ENCODE measurements at regions not wholly inside any gene's neighbourhood (a gene's known extent, or its start where the extent isn't known, plus 50 kb on each side); places are given as distances from the start of the nearest gene placed in this dataset.
"Not testable (repeated sequence)": the region's sequence is repeated elsewhere in the genome, so short reads cannot be mapped to it uniquely, and the experiment has no call there.

DNA sequence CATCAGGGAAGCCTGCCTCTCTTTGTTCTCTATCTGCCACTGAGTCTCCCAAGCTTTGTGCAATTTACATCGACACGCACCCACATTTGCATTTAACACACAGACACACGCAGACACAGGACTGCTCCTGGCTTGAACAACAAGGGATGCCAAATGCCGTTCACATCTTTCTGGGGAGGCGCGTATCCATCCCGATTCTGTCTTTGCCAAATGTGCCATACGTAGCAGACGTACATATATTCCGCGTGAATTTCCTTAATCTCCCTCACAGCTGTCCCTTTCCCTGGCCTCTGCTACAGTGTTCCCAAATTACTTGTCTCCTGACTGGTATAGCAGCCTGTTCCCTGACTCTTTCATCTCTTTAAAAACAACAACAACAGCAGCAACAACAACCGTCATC lies 409.5 kb downstream of the MIAT start:
- DNase-seq = no peak

- no peak for DNase-seq
These were observed 410.7 kb downstream of the MIAT start for GRCh38 chr22:27068121-27068520.

DNA sequence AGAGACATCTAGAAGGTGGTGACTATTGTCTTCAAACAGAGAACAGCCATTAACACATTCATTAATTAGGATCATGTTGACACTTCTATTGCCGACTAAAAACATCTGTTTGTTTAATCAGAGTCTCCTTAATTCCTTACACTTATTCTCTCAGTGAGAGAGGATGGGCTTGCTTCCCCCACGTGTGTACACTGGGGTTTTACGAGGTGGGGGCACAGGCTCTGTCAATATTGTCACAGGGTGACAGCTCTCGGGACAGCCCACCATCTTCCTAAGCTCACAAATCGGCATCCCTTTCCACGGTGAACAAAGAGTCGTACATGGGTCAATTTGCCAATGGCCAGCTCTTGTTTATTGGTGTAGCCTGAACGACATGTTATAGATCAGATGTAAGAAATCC lies 413.2 kb downstream of the MIAT start:
- no peak for DNase-seq

DNA sequence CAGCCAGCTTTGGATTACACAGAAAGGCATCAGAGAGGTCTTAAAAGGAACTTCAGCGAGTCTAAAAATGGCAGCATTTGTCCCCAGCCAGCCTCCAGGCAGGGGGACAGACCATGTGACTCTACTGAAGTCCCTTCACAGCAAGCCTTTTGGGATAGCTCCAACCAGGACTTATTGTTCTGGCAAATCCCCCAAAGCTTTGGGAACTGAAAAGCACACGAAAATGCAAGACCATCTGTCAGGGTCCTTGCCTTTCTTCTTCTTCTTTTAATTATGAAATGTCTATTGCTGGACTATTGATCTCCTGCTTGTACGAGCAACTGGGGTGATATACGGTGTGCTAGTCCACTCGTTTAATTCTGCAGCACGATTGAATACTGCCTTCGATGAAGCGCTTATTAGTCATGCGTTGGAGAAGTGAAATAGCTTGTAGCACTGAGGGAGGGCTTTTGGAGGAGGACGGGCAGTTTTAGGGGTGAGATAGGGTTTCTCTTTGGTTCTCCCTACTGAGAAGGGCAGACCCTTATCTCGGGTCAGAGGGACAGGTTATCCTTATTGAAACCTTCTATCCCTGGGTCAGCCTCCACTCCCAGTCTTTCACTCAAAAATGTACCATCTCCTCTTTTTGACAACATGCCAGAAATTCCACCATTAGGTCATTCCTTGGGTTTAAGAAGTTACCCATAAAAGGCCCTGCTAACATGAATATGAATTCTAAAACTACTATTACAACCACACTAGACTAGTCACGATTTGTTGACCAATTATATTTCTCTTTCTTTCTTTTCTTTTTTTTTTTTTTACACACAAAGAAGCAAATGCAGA lies 416.4 kb downstream of the MIAT start:
- no peak for DNase-seq

GRCh38 chr22:27075028-27075678 lies 417.8 kb downstream of the MIAT start:
- DNase-seq = no peak

- no peak for DNase-seq
These were observed 418.5 kb downstream of the MIAT start for GRCh38 chr22:27075891-27076290.

DNA sequence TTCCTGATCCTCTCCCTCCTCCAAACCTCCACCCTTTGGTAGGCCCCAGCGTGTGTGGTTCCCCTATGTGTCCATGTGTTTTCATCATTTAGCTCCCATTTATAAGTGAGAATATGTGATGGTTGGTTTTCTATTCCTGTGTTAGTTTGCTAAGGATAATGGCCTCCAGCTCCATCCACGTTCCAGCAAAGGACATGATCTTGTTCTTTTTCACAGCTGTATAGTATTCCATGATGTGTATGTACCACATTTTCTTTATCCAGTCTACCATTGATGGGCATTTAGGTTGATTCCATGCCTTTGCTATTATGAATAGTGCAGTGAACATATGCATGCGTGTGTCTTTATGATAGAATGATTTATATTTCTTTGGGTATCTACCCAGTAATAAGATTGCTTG lies 420.7 kb downstream of the MIAT start:
- DNase-seq = not testable (repeated sequence)

- DNase-seq = no peak
These were observed 422.7 kb downstream of the MIAT start for GRCh38 chr22:27080036-27080578.

- no peak for DNase-seq
These were observed 423.5 kb downstream of the MIAT start for GRCh38 chr22:27080863-27081262.

- DNase-seq = no peak
These were observed 426.2 kb downstream of the MIAT start for GRCh38 chr22:27083610-27084009.

DNA sequence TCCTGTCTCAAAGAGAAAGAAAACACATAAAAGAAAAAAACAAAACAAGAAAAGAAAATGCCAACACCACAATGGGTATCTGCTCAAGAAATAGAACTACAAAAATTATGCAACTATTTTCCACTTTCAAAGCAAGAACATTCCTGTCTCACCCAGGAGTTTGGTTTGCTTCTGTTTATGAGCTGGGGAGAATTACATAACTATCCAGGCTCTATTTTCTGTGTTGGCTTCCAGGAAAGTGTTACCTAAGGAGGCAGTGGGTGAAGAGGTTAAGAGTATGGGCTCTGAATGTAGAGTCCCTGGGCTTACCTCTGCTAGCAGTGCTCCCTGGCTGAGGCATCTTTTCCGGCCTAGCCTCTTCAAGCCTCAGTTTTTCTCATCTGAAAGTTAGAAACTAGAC lies 426.7 kb downstream of the MIAT start:
- DNase-seq = no peak

DNA sequence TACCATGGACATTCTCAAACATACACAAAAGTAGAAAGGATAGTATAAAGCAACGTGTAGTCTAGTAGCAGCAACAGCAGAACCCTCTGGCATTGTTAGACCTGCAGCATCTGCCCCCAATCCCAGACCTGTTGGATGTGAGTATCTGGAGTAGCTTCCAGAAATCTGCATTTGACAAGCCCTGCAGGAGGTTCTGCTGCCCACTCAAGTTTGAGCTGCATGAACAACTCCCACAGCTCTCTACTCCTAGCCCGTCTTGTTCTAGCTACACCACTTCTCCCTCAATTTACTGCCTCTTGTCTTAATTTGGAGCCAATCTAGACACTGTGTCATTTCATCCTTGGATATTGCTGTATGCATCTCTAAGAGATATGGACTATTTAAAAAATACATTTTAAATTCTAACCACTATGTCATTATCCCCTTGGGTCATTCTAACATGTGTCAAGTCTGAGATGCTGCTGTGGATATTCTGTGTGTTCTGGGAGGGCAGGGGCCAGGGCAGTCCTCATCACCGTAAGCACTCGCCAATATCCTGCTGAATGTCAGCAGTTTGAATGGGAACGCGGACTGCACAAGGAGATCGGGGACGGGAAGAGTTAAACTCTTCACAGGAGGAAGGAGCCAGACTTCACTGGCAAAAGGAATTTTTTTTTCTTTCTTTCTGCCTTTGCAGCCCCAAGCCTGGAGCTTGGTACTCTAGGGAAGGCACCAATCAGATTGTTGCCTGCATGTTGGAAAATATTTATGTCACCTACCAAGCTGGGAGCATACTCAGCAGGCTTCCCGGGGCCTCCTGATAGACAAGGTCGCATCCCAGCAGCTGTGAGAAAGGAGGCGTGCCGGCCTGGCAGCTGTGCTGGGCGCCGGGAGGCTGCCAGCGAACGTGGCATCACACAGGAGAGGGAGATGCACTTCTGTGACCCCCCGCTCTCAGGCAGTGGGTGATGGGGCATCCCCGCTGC lies 429.0 kb downstream of the MIAT start:
- DNase-seq = peak; percentile 18

GRCh38 chr22:27087051-27087450 lies 429.7 kb downstream of the MIAT start:
- DNase-seq = no peak

DNA sequence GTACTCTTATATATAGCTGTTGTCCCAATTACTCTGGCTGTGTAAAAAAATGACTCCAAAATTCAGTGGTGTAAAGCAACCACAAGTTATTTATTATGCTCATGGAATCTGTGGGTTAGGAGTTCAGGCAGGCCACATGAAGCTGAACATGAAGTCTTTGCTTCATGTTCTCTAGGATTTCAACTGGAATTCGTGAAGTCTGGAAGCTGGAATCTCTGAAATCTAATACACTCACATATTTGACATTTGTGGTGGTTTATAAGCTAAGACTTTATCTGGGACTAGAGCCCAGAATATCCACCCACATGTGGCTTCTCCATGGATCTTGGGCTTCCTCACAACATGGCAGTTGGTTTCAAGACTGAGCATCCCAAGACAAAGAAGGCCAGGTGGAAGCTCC lies 430.6 kb downstream of the MIAT start:
- no peak for DNase-seq

DNA sequence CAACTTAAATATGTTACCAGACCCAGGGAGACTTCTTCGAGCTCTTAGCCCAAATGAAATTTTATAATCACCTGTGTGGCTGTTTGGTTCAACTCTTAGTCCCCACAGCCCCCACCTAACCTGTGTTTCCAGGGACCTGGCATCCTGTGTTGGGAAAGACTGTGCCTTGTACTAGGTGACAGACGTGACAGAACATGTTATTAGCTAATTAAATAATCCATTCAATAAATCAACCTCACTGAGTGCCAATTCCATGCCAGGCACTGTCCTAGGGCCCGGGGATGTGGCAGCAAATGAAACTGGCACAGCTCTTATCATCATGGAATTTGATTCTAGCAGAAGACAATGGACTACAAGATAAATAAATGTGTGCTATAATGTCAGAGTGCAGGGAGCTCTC lies 431.9 kb downstream of the MIAT start:
- DNase-seq = no peak

GRCh38 chr22:27090611-27091011 lies 433.2 kb downstream of the MIAT start:
- DNase-seq = peak; percentile 5

DNA sequence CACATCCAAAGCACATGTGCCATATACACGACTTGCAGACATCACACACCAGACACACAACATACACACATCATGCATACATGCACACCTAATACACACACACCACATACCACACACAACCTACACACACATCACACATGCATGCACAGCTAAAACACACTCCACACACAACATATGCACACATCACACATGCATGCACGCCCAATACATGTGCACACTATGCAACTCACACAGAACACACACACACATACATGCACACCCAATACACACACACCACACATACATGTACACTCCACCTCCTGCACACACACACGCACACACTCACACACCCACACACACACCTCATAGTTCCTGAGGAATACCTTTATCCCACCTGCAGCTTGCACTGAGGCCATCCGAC lies 436.0 kb downstream of the MIAT start:
- no peak for DNase-seq

- no peak for DNase-seq
These were observed 437.4 kb downstream of the MIAT start for GRCh38 chr22:27094633-27095308.

DNA sequence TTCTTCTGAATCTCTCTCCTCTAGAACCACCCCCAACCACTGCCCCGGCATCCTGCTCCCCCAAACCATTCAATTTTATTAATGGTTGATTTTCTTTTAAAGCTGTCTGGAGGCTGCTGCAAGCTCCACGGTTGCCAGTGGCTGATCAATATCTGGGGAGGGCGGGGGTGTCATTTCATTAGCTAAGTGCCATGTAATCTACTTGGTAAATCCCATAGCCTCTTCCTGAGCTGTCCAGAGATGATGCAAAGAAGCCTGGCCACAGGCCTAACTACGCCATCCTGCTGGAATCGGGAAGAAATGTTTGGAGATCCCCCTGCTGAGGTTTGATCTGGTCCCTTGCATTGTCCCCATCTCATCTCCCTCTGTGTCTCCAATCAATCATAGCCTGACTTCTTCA lies 440.1 kb downstream of the MIAT start:
- DNase-seq = no peak

DNA sequence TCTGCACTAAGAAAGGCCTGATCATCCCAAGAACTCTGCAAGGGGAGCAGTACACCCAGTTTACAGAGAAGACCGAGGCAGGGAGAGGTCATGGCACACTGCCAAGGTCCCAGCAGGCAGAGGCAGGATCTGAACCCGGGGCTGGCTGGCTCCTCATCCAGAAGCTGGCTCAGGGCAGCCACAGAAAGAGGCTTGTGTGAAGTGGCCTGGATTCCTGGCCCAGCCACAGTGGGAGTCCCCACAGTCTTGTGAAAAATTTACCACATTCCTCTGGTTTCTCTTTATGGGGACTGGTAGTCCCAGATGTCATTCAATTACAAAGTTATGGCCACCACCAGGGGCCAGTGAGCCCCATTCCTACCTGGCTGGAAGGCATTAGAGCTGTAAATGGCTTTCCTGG lies 440.5 kb downstream of the MIAT start:
- no peak for DNase-seq

DNA sequence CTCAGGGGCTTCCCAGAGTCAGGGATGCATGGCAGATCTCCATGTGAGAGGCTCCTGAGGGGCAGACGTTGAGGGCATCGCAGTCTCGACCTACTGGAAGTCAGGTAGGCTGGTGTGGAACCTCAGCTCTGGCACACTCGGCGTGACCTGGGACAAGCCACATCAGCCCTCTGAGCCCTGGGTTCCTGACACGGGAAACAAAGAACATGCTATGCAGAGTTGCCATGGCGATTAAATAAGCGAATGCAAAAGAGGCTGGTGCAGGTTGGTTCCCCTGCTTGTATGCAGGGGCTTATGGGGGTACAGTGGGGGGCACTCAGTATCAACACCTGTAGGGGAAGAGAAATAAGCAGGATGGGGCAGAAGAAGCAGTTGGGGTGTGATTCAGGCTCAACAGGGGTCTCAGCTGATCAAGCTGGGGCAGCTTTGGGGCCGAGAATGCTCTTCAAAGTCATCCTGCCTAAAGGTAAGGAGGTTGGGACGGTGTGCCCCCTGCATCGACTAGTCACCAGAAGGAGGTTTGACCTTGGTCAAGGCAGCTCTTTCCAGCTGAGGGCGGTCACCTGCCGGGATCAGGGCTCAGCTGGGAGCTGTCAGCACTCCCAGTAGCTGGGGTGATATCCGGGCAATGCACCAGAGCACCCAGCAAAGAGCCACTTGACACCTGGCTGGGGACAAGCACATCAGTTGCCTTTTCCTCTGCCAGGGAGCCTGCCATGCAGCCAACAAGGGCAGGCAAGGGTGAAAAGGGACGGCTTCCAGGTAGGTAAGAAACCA lies 442.7 kb downstream of the MIAT start:
- no peak for DNase-seq

All from occipital lobe (tissue), 1 donor.